ENCODE measurements at regions not wholly inside any gene's neighbourhood (a gene's known extent, or its start where the extent isn't known, plus 50 kb on each side); places are given as distances from the start of the nearest gene placed in this dataset.

DNA sequence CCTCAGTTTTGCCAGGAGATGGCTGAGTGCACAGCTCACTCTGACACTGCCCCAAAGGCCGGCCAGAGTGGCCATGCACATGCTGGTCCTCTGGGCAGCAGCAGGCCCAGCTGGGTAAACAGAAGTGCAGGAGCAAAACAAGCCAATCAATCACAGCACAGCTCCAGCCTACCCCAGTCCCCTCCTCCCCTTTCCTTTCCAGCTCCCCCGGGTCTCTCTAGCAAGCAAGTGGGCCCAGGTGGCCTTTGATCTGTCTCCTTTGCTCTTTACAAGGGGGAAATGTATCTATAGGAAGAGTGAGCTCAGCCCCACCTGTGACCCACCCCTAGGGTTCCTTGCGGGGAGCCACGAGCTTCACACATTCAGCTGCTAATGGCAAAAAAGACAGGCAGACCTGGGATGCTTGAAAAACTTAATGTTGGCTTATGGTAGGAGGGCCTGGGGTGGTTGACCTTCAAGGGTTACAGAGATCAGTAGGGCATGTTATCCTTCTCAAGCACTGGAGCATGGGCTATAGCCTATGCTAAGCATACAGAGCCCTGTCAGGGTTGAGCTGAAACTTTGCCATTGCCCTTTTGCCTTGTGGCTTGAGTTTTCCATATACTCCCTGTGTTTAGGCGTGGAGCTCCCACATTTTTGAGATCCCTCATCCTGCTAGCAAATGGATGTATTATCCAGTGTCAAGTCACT lies 57.8 kb upstream of the PLAC1 start:
- no peaks in the 10 kb centered on the region for H3K79me2 ChIP-seq (ENCODE audit: low read length)
- DNase-seq: no peak
- TF ChIP-seq EZH2phosphoT487 (IDR thresholded peaks at IDR 0.05; ENCODE audit: borderline replicate concordance, low read length) (no peak), EZH2 (IDR thresholded peaks at IDR 0.05; ENCODE audit: low read length, unreplicated experiment) (no peak)
- TF ChIP-seq, protein P1, sequence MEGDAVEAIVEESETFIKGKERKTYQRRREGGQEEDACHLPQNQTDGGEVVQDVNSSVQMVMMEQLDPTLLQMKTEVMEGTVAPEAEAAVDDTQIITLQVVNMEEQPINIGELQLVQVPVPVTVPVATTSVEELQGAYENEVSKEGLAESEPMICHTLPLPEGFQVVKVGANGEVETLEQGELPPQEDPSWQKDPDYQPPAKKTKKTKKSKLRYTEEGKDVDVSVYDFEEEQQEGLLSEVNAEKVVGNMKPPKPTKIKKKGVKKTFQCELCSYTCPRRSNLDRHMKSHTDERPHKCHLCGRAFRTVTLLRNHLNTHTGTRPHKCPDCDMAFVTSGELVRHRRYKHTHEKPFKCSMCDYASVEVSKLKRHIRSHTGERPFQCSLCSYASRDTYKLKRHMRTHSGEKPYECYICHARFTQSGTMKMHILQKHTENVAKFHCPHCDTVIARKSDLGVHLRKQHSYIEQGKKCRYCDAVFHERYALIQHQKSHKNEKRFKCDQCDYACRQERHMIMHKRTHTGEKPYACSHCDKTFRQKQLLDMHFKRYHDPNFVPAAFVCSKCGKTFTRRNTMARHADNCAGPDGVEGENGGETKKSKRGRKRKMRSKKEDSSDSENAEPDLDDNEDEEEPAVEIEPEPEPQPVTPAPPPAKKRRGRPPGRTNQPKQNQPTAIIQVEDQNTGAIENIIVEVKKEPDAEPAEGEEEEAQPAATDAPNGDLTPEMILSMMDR (conservative IDR thresholded peaks at IDR 0.05; ENCODE audit: low read depth, low read length): no peak
- H3K4me1 ChIP-seq (ENCODE audit: insufficient read depth, low read length): peaks cover 17% of the 10 kb centered on the region
- H3K9ac ChIP-seq (ENCODE audit: low read length): no peak overlapping the region
- ChIA-PET POLR2A (ENCODE audit: unreplicated experiment) (no interaction called here), CTCF (no interaction called here)
- H4K20me1 ChIP-seq (ENCODE audit: low read length): no peaks in the 10 kb centered on the region
- intact Hi-C loops (cut with micrococcal nuclease): loop anchor here (5.0 kb wide), 1 partner anchor 94 kb away; no protein-coding TSS in a partner anchor
- no peak overlapping the region for H2AFZ ChIP-seq (ENCODE audit: low read length)
- no TSS peak for BruUV-seq (replicated peaks)
- H3K4me2 ChIP-seq (ENCODE audit: low read length): no peak overlapping the region
- no peak overlapping the region for H3K4me3 ChIP-seq (ENCODE audit: low read length)
- peaks cover 4% of the 10 kb centered on the region for H3F3A ChIP-seq (ENCODE audit: low read length, unreplicated experiment)
- H3K27ac ChIP-seq (ENCODE audit: low read length): no peak overlapping the region
- ATAC-seq: no peak
- no peaks in the 10 kb centered on the region for H3K9me3 ChIP-seq (ENCODE audit: low read length)
- no peaks in the 10 kb centered on the region for H3K27me3 ChIP-seq (ENCODE audit: low read length)
- H3K9me2 ChIP-seq (replicated peaks; ENCODE audit: low read length): no peaks in the 10 kb centered on the region
- no peaks in the 10 kb centered on the region for H3K36me3 ChIP-seq (ENCODE audit: low read depth, low read length)

DNA sequence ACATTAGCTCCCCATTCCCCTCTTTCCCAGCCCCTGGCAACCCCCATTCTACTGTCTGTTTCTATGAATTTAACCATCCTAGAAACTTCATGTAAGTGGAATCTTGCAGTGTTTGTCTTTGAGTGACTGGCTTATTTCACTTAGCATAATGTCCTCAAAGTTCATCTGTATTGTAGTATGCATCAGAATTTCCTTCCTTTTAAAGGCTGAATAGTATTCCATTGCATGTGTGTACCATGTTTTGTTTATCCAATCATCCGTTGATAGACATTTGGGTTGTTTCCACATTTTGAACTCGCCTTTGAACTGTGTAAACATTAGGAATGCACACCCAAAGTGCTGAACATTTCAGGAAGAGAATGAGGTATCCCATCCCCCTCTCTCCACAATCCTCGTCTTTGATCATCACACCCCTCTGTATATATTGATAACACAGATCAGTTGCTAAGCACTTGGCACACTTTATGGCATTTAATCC lies 56.4 kb upstream of the PLAC1 start:
- ChIA-PET POLR2A (ENCODE audit: unreplicated experiment) (no interaction called here), CTCF (no interaction called here)
- no peak for DNase-seq
- Histone ChIP-seq H3K79me2 (ENCODE audit: low read length) (no peaks in the 10 kb centered on the region), H3K9me2 (replicated peaks; ENCODE audit: low read length) (no peaks in the 10 kb centered on the region), H3K4me3 (ENCODE audit: low read length) (no peak overlapping the region), H2AFZ (ENCODE audit: low read length) (no peak overlapping the region), H3K4me2 (ENCODE audit: low read length) (no peak overlapping the region), H3K9ac (ENCODE audit: low read length) (no peak overlapping the region), H3K9me3 (ENCODE audit: low read length) (no peaks in the 10 kb centered on the region), H3F3A (ENCODE audit: low read length, unreplicated experiment) (peaks cover 4% of the 10 kb centered on the region), H3K36me3 (ENCODE audit: low read depth, low read length) (no peaks in the 10 kb centered on the region), H3K4me1 (ENCODE audit: insufficient read depth, low read length) (peaks cover 17% of the 10 kb centered on the region), H3K27ac (ENCODE audit: low read length) (no peak overlapping the region), H4K20me1 (ENCODE audit: low read length) (no peaks in the 10 kb centered on the region), H3K27me3 (ENCODE audit: low read length) (no peaks in the 10 kb centered on the region)
- TF ChIP-seq, protein P1 (conservative IDR thresholded peaks at IDR 0.05; ENCODE audit: low read depth, low read length): no peak
- TF ChIP-seq EZH2phosphoT487 (IDR thresholded peaks at IDR 0.05; ENCODE audit: borderline replicate concordance, low read length) (no peak), EZH2 (IDR thresholded peaks at IDR 0.05; ENCODE audit: low read length, unreplicated experiment) (no peak)
- BruUV-seq (replicated peaks): no TSS peak
- no peak for ATAC-seq
- intact Hi-C loops (cut with micrococcal nuclease): loop anchor here (5.0 kb wide), 1 partner anchor 92 kb away; no protein-coding TSS in a partner anchor

DNA sequence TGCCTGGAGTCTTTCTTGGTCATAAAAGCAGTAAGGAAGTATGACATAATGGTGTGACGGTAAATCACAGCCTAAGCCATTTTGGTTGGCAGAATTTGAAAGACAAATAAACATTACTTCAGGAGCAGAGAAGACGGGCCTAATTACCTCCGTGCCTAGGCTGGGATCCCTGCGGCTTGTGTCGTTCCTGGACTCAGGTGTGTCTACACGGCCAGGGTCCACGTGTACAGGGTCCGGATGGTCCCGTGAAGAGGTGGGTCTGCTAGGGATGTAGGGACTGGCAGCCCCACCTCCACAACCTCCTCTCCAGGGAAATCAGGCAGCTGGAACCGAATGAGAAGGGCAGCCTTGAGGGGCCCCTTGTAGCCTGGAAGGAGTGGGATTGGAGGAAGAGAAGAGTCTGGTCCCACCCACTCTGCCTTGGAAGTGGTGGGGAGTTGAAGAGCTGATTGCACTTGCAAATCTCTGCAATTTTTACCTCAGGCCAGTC lies 55.4 kb upstream of the PLAC1 start:
- ATAC-seq: no peak
- H3K4me2 ChIP-seq (ENCODE audit: low read length): no peak overlapping the region
- no peak overlapping the region for H3K27ac ChIP-seq (ENCODE audit: low read length)
- no peak overlapping the region for H3K4me3 ChIP-seq (ENCODE audit: low read length)
- no peak overlapping the region for H3K9ac ChIP-seq (ENCODE audit: low read length)
- peaks cover 11% of the 10 kb centered on the region for H3K4me1 ChIP-seq (ENCODE audit: insufficient read depth, low read length)
- ChIA-PET CTCF (no interaction called here), POLR2A (ENCODE audit: unreplicated experiment) (no interaction called here)
- H3K27me3 ChIP-seq (ENCODE audit: low read length): no peaks in the 10 kb centered on the region
- TF ChIP-seq EZH2 (IDR thresholded peaks at IDR 0.05; ENCODE audit: low read length, unreplicated experiment) (no peak), EZH2phosphoT487 (IDR thresholded peaks at IDR 0.05; ENCODE audit: borderline replicate concordance, low read length) (no peak)
- TF ChIP-seq, protein P1 (conservative IDR thresholded peaks at IDR 0.05; ENCODE audit: low read depth, low read length): no peak
- no peaks in the 10 kb centered on the region for H3F3A ChIP-seq (ENCODE audit: low read length, unreplicated experiment)
- DNase-seq: no peak
- no peaks in the 10 kb centered on the region for H3K79me2 ChIP-seq (ENCODE audit: low read length)
- intact Hi-C loops (cut with micrococcal nuclease): no loop called here
- H3K9me2 ChIP-seq (replicated peaks; ENCODE audit: low read length): no peaks in the 10 kb centered on the region
- no peaks in the 10 kb centered on the region for H3K36me3 ChIP-seq (ENCODE audit: low read depth, low read length)
- no peak overlapping the region for H2AFZ ChIP-seq (ENCODE audit: low read length)
- H4K20me1 ChIP-seq (ENCODE audit: low read length): no peaks in the 10 kb centered on the region
- no TSS peak for BruUV-seq (replicated peaks)
- no peaks in the 10 kb centered on the region for H3K9me3 ChIP-seq (ENCODE audit: low read length)

All from PC-3 (cell line).